A673 (cell line): ENCODE measurements at regions not wholly inside any gene's neighbourhood (a gene's known extent, or its start where the extent isn't known, plus 50 kb on each side); places are given as distances from the start of the nearest gene placed in this dataset.

Source experiments
- CTCF ChIP-seq: fragments of 300-800, 200-600 bp; sonication (generic); conservative IDR thresholded peaks from 2 replicates; pipeline ENCODE4 v1.5.1; 2017; ENCODE audit warnings: low read depth, mild to moderate bottlenecking, antibody characterized with exemption, low read length, moderate library complexity, mixed read lengths
- EZH2 ChIP-seq: fragments of 200-600 bp; sonication (generic); IDR thresholded peaks from 2 replicates; pipeline ENCODE4 v1.6.1; 2017; ENCODE audit warnings: borderline replicate concordance, low read depth, mild to moderate bottlenecking, mixed read lengths, antibody characterized with exemption, low read length; ENCODE audit not compliant: poor library complexity, severe bottlenecking

- TF ChIP-seq CTCF (no peak), EZH2 (no peak)
These were observed 483.6 kb upstream of the RGS6 start for GRCh38 chr14:71448431-71449315.
